Stimulated activated CD4-positive, alpha-beta T cell treated with anti-CD3 and anti-CD28 coated beads, Interleukin-1b, Interleukin-23, amount 100 ng/mL, for 1 hour (primary cell): ENCODE measurements at regions not wholly inside any gene's neighbourhood (a gene's known extent, or its start where the extent isn't known, plus 50 kb on each side); places are given as distances from the start of the nearest gene placed in this dataset.

Experiments used
- DNase-seq, 2 donors: peaks; one replicate each; pipeline ENCODE4 v3.0.0-alpha.2; 2020; ENCODE audit warnings: low read depth in 2 of 2

GRCh38 chr5:126208691-126209090 is 214.5 kb upstream of the GRAMD2B start:
- no peak for DNase-seq

- no peak for DNase-seq
Observed at GRCh38 chr5:126210955-126211354, 212.3 kb upstream of the GRAMD2B start.

GRCh38 chr5:126219616-126220015 is 203.6 kb upstream of the GRAMD2B start:
- no peak for DNase-seq

DNA sequence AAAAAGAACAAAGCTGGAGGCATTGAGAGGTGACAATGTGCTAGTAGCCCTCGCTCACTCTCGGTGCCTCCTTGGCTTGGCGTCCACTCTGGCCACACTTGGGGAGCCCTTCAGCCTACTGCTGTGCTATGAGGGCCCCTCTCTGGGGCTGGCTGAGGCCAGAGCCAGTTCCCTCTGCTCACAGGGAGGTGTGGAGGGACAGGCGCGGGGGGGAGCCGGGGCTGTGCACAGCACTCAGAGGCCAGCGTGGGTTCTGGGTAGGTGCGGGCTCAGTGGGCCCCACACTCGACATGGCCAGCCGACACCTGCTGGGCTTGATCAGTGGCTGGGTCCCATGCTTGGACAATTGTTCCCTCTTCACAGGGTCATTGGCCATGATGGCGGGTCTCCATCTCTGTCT is 202.5 kb upstream of the GRAMD2B start:
- no peak for DNase-seq

- no peak for DNase-seq
Observed at GRCh38 chr5:126228934-126229333, 194.3 kb upstream of the GRAMD2B start.

DNA sequence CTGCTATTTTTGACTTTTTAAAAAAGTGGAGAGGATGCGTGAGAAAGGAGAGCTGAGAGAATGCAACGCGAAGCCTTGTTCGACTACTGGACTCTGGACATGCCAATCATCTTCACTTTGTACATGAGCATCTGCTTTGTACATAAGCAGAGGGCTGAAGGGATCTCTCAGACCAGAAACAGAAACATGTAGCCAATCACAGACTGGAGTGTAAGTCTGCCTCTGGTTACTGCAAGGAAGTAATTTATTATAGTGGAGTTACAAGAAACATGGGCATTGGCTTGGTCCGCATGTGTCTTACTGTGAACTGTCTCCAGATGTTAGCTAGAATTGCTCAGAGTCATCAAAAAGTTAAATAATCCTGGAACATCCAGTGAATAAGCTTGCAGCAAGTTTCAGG is 190.0 kb upstream of the GRAMD2B start:
- DNase-seq = no peak

DNA sequence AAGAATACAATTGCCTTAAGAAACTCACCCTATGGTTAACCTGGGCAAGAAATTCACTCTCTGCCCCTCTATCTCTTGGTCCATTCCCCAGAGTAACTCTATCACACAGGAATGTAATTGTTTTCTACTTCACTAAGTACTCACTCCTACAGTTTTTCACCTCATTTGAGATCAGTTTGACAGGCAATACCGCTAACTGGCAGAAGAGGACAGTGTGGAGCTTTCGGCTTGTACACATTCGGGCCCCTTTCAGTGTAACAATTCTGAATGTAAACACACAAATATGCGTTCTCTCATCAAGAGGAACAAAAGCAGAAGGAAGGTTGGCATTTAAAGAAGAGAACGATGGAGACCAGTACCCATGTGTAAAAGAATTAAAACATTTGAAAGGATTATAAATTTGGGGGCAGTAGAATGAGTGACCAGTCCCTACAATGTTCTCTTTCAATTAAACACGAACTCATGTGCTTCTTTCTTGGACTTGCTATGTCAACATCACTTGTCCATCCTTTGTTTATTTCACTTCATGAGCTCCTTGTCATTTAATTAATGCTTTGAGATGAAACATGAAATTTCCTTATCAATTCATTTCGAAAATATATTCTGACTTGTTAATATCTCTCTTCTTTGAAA is 188.5 kb upstream of the GRAMD2B start:
- no peak for DNase-seq

DNA sequence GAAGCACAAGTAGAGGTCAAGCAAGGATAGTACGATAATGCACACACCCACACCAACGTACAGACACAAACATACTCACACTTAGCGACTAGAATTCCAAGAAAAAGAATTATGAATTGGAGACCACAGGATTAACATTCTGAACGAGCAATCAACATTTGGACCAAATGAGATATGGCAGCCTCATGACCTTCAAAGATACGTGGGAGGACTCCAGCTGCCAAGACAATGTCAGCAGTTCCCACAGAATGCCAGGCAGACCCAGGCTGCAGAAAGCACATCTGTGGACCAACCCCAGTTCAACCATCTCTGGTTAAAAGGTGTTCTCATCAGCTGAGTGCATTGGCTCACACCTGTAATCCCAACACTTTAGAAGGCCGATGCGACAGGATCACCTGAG is 187.6 kb upstream of the GRAMD2B start:
- no peak for DNase-seq

DNA sequence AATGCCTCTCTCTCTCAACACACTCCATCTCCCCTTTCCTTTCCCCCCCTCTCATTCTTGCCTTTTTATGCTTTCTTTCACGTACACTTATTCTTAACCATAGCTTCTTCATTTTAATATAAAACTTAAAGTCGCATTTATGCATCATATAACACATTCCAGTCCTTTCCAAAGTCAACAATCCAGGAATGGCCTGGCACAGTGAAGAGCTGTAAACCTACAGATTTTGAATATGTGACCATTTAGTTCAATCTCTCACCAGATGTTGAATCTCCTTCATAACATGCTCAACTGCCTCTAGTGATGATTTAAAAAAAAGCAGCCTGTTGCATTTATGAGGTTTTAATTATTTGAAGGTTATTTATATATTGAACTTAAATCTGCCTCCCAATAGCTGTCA is 186.2 kb upstream of the GRAMD2B start:
- DNase-seq = no peak

GRCh38 chr5:126248611-126249010 is 174.6 kb upstream of the GRAMD2B start:
- no peak for DNase-seq

GRCh38 chr5:126251024-126251423 is 172.2 kb upstream of the GRAMD2B start:
- no peak for DNase-seq

GRCh38 chr5:126253406-126253805 is 169.8 kb upstream of the GRAMD2B start:
- DNase-seq = no peak

GRCh38 chr5:126263591-126264184 is 159.5 kb upstream of the GRAMD2B start:
- DNase-seq = no peak

DNA sequence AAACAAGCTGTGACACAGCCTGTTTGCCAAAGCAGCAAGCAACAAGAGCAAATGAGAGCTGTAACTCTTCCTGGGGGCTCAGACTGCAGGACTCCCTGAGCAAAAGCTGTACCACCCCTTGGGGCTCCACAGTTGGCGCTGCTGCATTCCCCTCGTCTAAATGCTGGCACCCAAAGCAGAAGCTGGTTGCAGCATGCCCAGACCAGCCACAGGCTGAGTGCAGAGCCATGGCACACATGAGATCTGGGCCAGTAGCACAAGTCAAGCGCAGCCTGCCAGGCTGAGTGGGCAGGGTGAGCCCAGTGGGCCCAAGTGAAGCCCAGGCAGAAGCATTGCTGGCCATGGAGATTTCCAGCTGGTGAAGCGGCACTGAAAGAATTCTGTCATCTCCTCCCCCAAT is 157.3 kb upstream of the GRAMD2B start:
- DNase-seq = no peak

DNA sequence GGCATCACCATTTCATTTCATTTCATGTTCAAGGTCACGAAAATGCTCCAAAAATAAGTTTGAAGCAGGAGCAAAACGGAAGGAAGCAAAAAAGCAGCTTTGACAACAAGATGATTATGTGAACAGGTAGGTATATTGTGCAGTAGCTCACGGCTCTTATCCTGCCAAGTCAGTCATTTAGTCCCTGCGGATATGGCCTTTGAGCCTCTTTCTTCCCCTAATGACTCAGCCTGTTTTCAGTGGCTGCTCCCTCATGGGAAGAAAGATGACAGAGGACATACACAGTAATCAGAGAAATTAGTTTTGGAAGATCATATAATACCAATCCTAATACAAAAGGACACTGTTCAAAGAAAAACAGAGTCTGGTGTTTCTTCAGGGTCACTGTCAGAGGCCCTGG is 155.8 kb upstream of the GRAMD2B start:
- no peak for DNase-seq

- no peak for DNase-seq
Observed at GRCh38 chr5:126268697-126269315, 154.4 kb upstream of the GRAMD2B start.

DNA sequence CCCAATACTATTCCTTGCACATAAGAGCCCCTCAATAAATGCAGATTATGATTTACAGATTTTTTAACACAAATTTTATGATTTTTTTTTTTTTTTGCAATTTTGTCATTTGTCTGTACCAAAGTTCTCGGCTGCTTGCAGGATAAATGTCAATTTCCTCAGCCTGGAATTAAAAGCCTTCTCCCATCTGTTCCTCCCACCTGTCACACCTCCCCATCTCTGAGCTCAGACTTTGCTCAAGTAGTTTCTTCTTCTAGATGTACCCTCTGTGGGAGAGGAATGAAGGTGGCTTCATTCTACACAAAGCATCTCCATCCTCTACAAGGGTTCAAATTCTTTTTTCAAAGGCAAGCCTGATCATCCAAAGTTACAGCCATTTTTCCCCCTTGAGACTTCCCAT is 153.7 kb upstream of the GRAMD2B start:
- no peak for DNase-seq

DNA sequence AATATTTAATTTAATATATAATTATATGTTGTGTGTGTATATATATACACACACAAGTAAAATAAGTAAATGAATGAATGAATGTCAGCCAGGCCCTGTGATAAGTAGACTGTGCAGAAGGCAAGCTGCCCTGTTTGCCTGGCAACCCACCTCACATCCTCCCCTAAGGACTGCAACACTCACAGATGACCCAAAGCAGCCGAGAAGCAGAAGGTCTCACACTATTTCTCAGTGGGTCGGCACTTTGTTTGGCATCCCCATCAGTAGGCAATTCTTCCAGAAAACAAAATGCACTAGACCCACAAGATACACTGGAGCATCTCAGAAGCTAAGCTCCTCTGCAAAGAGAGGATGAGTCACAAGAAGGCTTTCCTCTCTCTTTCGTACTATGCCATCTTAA is 152.1 kb upstream of the GRAMD2B start:
- no peak for DNase-seq

DNA sequence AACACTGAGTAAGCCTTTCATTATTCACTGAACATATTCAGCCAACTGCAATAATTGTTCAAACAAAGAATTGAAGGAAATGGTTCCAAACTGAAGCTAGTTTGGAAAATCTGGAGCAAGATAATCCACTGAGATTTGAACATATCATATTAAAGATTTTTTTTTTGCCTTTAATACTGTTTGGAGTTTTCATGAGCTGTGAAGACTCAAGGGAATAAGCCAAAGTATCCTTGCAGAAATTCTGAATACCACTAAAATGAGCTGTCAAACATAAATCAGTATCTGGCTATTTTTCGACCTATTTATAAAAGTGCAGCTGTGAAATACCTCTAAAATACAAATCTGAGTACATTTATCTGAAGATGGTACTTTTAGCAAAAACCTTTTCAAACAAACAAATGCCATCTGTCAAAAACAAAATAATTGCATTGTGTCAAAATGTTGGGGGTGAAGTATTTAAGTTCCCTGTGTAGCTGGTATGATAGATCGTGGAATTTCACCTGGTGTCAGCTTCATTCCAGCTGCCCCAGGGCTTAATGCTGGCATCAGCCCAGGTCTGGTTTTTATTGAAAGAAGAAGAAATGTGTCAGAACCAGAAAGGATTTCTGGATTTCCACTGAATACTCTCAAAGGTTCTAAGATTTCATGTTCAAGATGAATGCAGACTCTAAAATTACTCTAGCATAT is 149.0 kb upstream of the GRAMD2B start:
- DNase-seq = no peak

- no peak for DNase-seq
Observed at GRCh38 chr5:126274763-126275125, 148.5 kb upstream of the GRAMD2B start.

DNA sequence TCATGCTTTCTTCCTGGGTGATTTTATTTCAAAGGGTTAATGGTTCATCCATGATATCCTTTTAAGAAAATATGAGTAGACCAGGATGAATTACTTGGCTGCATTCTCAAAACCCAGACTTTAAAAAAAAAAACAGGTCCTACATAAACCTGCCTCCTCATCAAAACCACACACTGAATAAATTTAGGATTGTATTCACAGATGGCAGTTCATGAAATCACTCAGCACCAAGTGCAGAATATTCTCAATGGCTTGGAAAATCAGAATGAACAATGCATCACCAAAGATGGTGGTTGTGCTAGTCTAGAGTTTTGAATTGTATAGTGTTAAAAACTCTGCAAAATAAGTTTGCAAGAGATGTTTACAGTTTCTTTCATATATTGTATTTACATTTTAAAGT is 145.4 kb upstream of the GRAMD2B start:
- DNase-seq = no peak

DNA sequence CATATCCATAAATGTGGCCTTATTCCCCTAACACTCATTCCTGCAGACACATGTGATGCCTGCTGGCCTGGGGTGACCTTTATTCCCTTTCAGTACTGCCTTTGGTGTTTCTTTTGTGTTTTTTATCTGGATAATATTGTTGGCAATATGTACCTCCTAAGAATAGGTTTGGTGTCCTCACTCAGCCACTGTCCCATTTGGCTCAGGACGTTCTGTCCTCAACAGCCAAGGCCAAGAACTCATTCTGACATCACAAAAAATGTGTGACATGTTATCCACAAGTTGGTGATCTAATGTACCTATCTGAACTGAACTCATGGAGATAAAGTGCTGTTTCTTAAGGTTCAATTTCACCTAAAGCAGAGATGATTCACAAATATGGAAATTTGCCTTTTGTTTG is 142.9 kb upstream of the GRAMD2B start:
- DNase-seq = no peak

GRCh38 chr5:126280846-126281245 is 142.4 kb upstream of the GRAMD2B start:
- DNase-seq = no peak
